ENCODE measurements at regions not wholly inside any gene's neighbourhood (a gene's known extent, or its start where the extent isn't known, plus 50 kb on each side); places are given as distances from the start of the nearest gene placed in this dataset.

DNA sequence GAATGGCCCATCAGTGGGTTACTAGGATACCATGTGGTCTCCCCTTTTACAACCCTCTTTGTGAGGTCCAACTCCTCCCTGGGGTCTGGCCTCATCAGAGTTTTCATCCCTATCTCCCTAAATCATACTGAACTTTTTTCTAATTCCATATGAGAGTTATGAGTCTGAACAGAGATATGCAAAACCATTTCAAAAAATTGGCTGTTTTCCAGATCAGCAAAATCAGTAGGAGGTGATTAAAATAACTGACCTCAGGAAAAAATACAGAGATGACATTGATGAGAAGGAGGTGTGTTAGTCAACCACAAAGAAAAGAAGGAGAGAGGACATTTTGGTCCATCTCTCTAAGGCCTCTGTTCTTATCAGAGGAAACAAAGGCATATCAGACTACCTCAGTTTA, 200.8 kb upstream of the CFAP20DC start:
- no peak for TF ChIP-seq CTCF (IDR thresholded peaks at IDR 0.05)
- no peak for TF ChIP-seq POLR2AphosphoS5 (IDR thresholded peaks at IDR 0.05)
- TF ChIP-seq POLR2A (IDR thresholded peaks at IDR 0.05) = no peak
- Histone ChIP-seq H3K27me3 (replicated peaks; ENCODE audit: insufficient read depth) (no peaks in the 10 kb centered on the region), H3K36me3 (no peaks in the 10 kb centered on the region), H3K4me1 (replicated peaks) (no peaks in the 10 kb centered on the region), H3K4me3 (no peak overlapping the region), H3K27ac (no peak overlapping the region), H3K9me3 (no peaks in the 10 kb centered on the region)
- DNase-seq (ENCODE audit: low spot score) = no peak
- intact Hi-C loops (cut with DNase I) = no loop called here

- H3K4me3 ChIP-seq = no peak overlapping the region
- H3K9me3 ChIP-seq = no peaks in the 10 kb centered on the region
- no peak for TF ChIP-seq CTCF (IDR thresholded peaks at IDR 0.05)
- no peak for TF ChIP-seq POLR2AphosphoS5 (IDR thresholded peaks at IDR 0.05)
- no peak overlapping the region for H3K27ac ChIP-seq
- DNase-seq (ENCODE audit: low spot score) = no peak
- 73% methylated on average over 6 of the region's 6 CpGs for WGBS
- no peaks in the 10 kb centered on the region for H3K4me1 ChIP-seq (replicated peaks)
- H3K27me3 ChIP-seq (replicated peaks; ENCODE audit: insufficient read depth) = no peaks in the 10 kb centered on the region
- H3K36me3 ChIP-seq = no peaks in the 10 kb centered on the region
- intact Hi-C loops (cut with DNase I) = no loop called here
Observed at GRCh38 chr3:59249698-59250361, 200.0 kb upstream of the CFAP20DC start.

DNA sequence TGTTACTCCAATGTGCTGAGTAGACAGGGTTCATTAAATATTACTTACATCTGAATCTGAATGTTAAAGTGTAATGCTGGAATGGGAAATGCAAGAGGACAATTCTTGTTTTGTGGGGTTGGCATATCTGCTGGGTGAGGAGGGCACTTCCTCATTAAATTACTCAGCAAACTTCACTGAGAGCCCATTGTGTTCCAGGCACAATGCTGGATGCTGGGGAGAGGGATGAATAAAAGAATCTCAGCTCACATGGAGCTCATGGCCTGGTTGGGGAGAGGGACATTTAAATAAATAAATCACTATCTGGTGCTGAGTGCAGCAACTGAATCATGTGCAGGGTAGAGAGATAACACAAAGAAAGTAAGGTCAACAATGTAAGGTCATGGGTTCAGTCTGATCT, 199.2 kb upstream of the CFAP20DC start:
- no peak for DNase-seq (ENCODE audit: low spot score)
- H3K36me3 ChIP-seq = no peaks in the 10 kb centered on the region
- no peaks in the 10 kb centered on the region for H3K27me3 ChIP-seq (replicated peaks; ENCODE audit: insufficient read depth)
- no peak overlapping the region for H3K4me3 ChIP-seq
- no peak overlapping the region for H3K27ac ChIP-seq
- no peak for TF ChIP-seq POLR2A (IDR thresholded peaks at IDR 0.05)
- TF ChIP-seq CTCF (IDR thresholded peaks at IDR 0.05) = no peak
- no peak for TF ChIP-seq POLR2AphosphoS5 (IDR thresholded peaks at IDR 0.05)
- H3K9me3 ChIP-seq = no peaks in the 10 kb centered on the region
- intact Hi-C loops (cut with DNase I) = no loop called here
- no peaks in the 10 kb centered on the region for H3K4me1 ChIP-seq (replicated peaks)

DNA sequence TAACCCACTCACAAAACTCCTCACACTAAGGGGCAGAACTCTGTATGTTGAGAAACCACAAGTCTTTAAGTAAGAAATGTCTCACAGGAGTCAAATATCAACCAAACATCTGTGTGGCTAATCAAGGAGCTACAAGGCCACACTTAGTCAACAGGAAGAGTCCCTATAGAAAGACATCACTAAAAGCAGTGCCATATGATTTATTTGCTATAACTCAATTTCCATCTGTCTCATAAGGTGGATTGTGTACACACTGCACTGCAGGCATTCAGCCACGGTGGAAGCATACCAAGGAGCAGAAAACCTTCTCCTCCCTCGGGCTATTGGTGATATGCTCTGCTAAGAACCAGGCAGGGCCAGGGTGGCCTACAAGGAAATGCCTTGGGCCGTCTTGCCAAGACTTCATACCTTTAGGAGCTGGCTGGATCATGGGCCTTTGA, 197.6 kb upstream of the CFAP20DC start:
- intact Hi-C loops (cut with DNase I) = no loop called here
- H3K4me1 ChIP-seq (replicated peaks) = no peaks in the 10 kb centered on the region
- H3K4me3 ChIP-seq = no peak overlapping the region
- H3K27ac ChIP-seq = no peak overlapping the region
- peak; percentile 10 for DNase-seq (ENCODE audit: low spot score)
- no peaks in the 10 kb centered on the region for H3K36me3 ChIP-seq
- H3K27me3 ChIP-seq (replicated peaks; ENCODE audit: insufficient read depth) = no peaks in the 10 kb centered on the region
- H3K9me3 ChIP-seq = no peaks in the 10 kb centered on the region
- TF ChIP-seq POLR2AphosphoS5 (IDR thresholded peaks at IDR 0.05) = no peak
- TF ChIP-seq POLR2A (IDR thresholded peaks at IDR 0.05) = no peak
- TF ChIP-seq CTCF (IDR thresholded peaks at IDR 0.05) = no peak
- WGBS = 42% methylated on average over 3 of the region's 3 CpGs

DNA sequence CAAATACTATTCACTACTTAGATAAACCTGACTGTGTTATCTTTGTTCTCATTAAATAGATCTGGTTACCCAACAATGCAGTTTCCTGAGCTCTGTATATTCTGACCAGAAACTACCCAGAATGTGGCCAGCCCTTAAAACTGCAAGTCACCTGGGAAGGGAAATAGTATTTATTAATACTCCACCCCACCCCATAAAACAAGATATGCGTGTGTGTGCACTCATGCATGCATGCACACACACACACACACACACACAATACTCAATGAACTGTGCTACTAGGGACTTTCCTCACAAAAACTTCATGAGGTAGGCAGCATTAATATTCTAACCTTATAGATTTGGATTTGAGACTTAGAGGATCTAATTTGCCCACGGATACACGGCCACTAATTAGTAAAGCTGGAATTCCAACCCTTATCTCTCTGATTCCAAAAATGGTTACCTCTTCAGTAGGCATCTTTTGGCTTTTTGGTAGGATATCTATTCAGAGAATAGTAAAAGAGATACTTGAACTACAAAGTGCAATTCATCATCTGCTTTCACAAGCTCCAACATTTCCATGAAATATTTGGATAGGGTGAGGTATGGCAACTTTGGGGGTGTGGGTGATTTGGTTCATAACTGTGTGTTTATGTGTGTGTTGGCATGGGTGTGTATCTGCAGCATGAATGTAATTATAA, 197.0 kb upstream of the CFAP20DC start:
- DNase-seq (ENCODE audit: low spot score) = no peak
- H3K4me3 ChIP-seq = no peak overlapping the region
- TF ChIP-seq POLR2AphosphoS5 (IDR thresholded peaks at IDR 0.05) (no peak), CTCF (IDR thresholded peaks at IDR 0.05) (no peak), POLR2A (IDR thresholded peaks at IDR 0.05) (no peak)
- intact Hi-C loops (cut with DNase I) = no loop called here
- H3K27ac ChIP-seq = no peak overlapping the region
- H3K4me1 ChIP-seq (replicated peaks) = no peaks in the 10 kb centered on the region
- no peaks in the 10 kb centered on the region for H3K36me3 ChIP-seq
- 73% methylated on average over 3 of the region's 3 CpGs for WGBS
- no peaks in the 10 kb centered on the region for H3K9me3 ChIP-seq
- no peaks in the 10 kb centered on the region for H3K27me3 ChIP-seq (replicated peaks; ENCODE audit: insufficient read depth)
